IMR-90 (cell line): ENCODE measurements at regions not wholly inside any gene's neighbourhood (a gene's known extent, or its start where the extent isn't known, plus 50 kb on each side); places are given as distances from the start of the nearest gene placed in this dataset.

Experiments
- ATAC-seq: fragments of 200-7000 bp; cut with Tn5 transposase; 2 replicates; pipeline ENCODE4 v1.9.1; 2020; ENCODE audit warnings: low read depth, mild to moderate bottlenecking, moderate library complexity
- BruUV-seq: library from RNA; stranded (reverse); fragments of 400-500 nt; replicated peaks from 2 replicates; lab custom pipeline; 2021; lab: Mats Ljungman, UMichigan
- CTCF ChIA-PET: fragments of 300-600 bp; formaldehyde crosslinking; extraction: SDS; loops from one replicate; lab custom pipeline; 2021; ENCODE audit warnings: antibody characterized with exemption; lab: Yijun Ruan, JAX
- POLR2A ChIA-PET: fragments of 300-600 bp; sonication (Branson Sonifier 250); formaldehyde crosslinking; loops from one replicate; lab custom pipeline; 2022; ENCODE audit warnings: antibody characterized with exemption; ENCODE audit not compliant: unreplicated experiment; lab: Charles Lee
- DNase-seq: peaks from one replicate; pipeline ENCODE4 v3.0.0; 2013
- H2AFZ ChIP-seq: replicated peaks from 2 replicates; pipeline ENCODE3; 2013; ENCODE audit warnings: low read length, mild to moderate bottlenecking; ENCODE audit not compliant: poor library complexity
- H2AK5ac ChIP-seq: 2 replicates; pipeline ENCODE4 v1.6.1; 2013; ENCODE audit warnings: low read depth, low read length, inconsistent platforms
- H2AK9ac ChIP-seq: replicated peaks from 2 replicates; pipeline ENCODE3; 2013; ENCODE audit warnings: mild to moderate bottlenecking, low read depth, low read length, moderate library complexity; ENCODE audit not compliant: poor library complexity
- H2BK120ac ChIP-seq: 2 replicates; pipeline ENCODE4 v1.6.1; 2013; ENCODE audit warnings: low read depth, low read length, inconsistent platforms
- H2BK15ac ChIP-seq: 3 replicates; pipeline ENCODE4 v1.6.1; 2013; ENCODE audit warnings: low read depth, low read length, inconsistent platforms
- H2BK20ac ChIP-seq: 2 replicates; pipeline ENCODE4 v1.6.1; 2013; ENCODE audit warnings: low read depth, mild to moderate bottlenecking, inconsistent platforms, low read length, moderate library complexity
- H2BK5ac ChIP-seq: 2 replicates; pipeline ENCODE4 v1.6.1; 2013; ENCODE audit warnings: mild to moderate bottlenecking, low read depth, low read length, inconsistent platforms; ENCODE audit not compliant: poor library complexity, severe bottlenecking
- H3K14ac ChIP-seq: replicated peaks from 2 replicates; pipeline ENCODE4 v1.6.1; 2013; ENCODE audit warnings: low read depth, low read length, inconsistent platforms
- H3K18ac ChIP-seq: 2 replicates; pipeline ENCODE4 v1.6.1; 2013; ENCODE audit warnings: low read depth, low read length, control low read depth
- H3K23ac ChIP-seq: 2 replicates; pipeline ENCODE4 v1.6.1; 2013; ENCODE audit warnings: low read depth, low read length, inconsistent platforms
- H3K27ac ChIP-seq: 2 replicates; pipeline ENCODE4 v1.5.1; 2013; ENCODE audit warnings: mild to moderate bottlenecking, control low read depth, low read length; ENCODE audit not compliant: insufficient read depth
- H3K27me3 ChIP-seq: 2 replicates; pipeline ENCODE4 v1.6.1; 2013; ENCODE audit warnings: low read length; ENCODE audit not compliant: control insufficient read depth, insufficient read depth
- H3K36me3 ChIP-seq: 2 replicates; pipeline ENCODE4 v1.6.1; 2013; ENCODE audit warnings: low read length, mixed read lengths; ENCODE audit not compliant: control insufficient read depth, insufficient read depth
- H3K4ac ChIP-seq: 2 replicates; pipeline ENCODE4 v1.6.1; 2013; ENCODE audit warnings: low read depth, low read length, inconsistent platforms
- H3K4me1 ChIP-seq: 2 replicates; pipeline ENCODE4 v1.6.1; 2013; ENCODE audit warnings: low read length, mixed read lengths; ENCODE audit not compliant: control insufficient read depth, insufficient read depth
- H3K4me2 ChIP-seq: 2 replicates; pipeline ENCODE4 v1.6.1; 2013; ENCODE audit warnings: low read depth, mild to moderate bottlenecking, control low read depth, low read length, moderate library complexity
- H3K4me3 ChIP-seq: 2 replicates; pipeline ENCODE4 v1.5.1; 2013; ENCODE audit warnings: low read depth, mild to moderate bottlenecking, control low read depth, low read length, moderate library complexity; ENCODE audit not compliant: insufficient read depth
- H3K56ac ChIP-seq: 2 replicates; pipeline ENCODE4 v1.6.1; 2013; ENCODE audit warnings: low read length, inconsistent platforms; ENCODE audit not compliant: insufficient read depth; ENCODE audit errors: extremely low read depth
- H3K79me1 ChIP-seq, 2 experiments: 2 replicates each; pipeline ENCODE4 v1.6.1; 2013; ENCODE audit warnings: low read length in 2 of 2, inconsistent platforms in 1 of 2, low read depth in 1 of 2
- H3K9ac ChIP-seq: 2 replicates; pipeline ENCODE4 v1.6.1; 2013; ENCODE audit warnings: low read depth, low read length, control low read depth
- H3K9me1 ChIP-seq: 2 replicates; pipeline ENCODE4 v1.6.1; 2013; ENCODE audit warnings: low read length, inconsistent platforms; ENCODE audit not compliant: insufficient read depth
- H3K9me3 ChIP-seq: 2 replicates; pipeline ENCODE4 v1.6.1; 2013; ENCODE audit warnings: low read length; ENCODE audit not compliant: control insufficient read depth, insufficient read depth
- H4K20me1 ChIP-seq: 2 replicates; pipeline ENCODE4 v1.6.1; 2013; ENCODE audit warnings: low read length, inconsistent platforms; ENCODE audit not compliant: insufficient read depth
- H4K5ac ChIP-seq: 2 replicates; pipeline ENCODE4 v1.6.1; 2013; ENCODE audit warnings: mild to moderate bottlenecking, low read depth, low read length, control low read depth
- H4K8ac ChIP-seq, 2 experiments: 2 replicates each; pipeline ENCODE4 v1.6.1; 2013; ENCODE audit warnings: low read depth in 2 of 2, low read length in 2 of 2, control low read depth in 1 of 2, inconsistent platforms in 1 of 2
- H4K91ac ChIP-seq: 2 replicates; pipeline ENCODE4 v1.6.1; 2013; ENCODE audit warnings: low read depth, low read length, inconsistent platforms; ENCODE audit not compliant: insufficient read depth
- MAZ ChIP-seq: IDR thresholded peaks from 2 replicates; pipeline ENCODE4 v1.6.1; 2012; ENCODE audit warnings: low read depth, mild to moderate bottlenecking, low read length, improper control_type of control experiment, moderate library complexity, borderline replicate concordance
- MXI1 ChIP-seq: IDR thresholded peaks from 2 replicates; pipeline ENCODE4 v1.6.1; 2012; ENCODE audit warnings: low read depth, mild to moderate bottlenecking, low read length, moderate library complexity, borderline replicate concordance
- NFE2L2 ChIP-seq: fragments of 150-350 bp; IDR thresholded peaks from 2 replicates; pipeline ENCODE4 v1.6.1; 2016; ENCODE audit warnings: low read depth, mild to moderate bottlenecking, low read length
- RAD21 ChIP-seq: IDR thresholded peaks from 2 replicates; pipeline ENCODE4 v1.6.1; 2012; ENCODE audit warnings: low read length, improper control_type of control experiment
- SMC3 ChIP-seq: fragments of 150-350 bp; IDR thresholded peaks from 2 replicates; pipeline ENCODE4 v1.6.1; 2016; ENCODE audit warnings: low read depth, mild to moderate bottlenecking, antibody characterized with exemption, low read length, moderate library complexity
- WGBS, 2 experiments: methylation state at CpG; one replicate each; pipeline versions ENCODE4 v1.1.5 to v1.1.7; 2013; ENCODE audit warnings: missing lambda C conversion rate in 2 of 2; ENCODE audit not compliant: insufficient read length in 1 of 2; ENCODE audit errors: extremely low coverage in 2 of 2; 5-methylcytosine and 5-hydroxymethylcytosine counted together
- dilution Hi-C: fragments of 300-500 bp; cut with HindIII; formaldehyde crosslinking; loops from one replicate; pipeline ENCODE4 v1.14.3; 2018; ENCODE audit warnings: low sequenced_read_pairs; ENCODE audit not compliant: unreplicated experiment
- in situ Hi-C: fragments of 300-500 bp; cut with MboI; formaldehyde crosslinking; loops from 3 replicates; pipeline ENCODE4 v1.14.3; 2019; ENCODE audit warnings: low sequenced_read_pairs, inconsistent platforms, mixed read lengths
- intact Hi-C: fragments of 100-400 bp; cut with micrococcal nuclease; formaldehyde crosslinking; loops from 2 replicates; pipeline ENCODE4 v1.10.0; 2022
- TF ChIP-seq, protein P1 (sequence below): fragments of 150-350 bp; IDR thresholded peaks from 2 replicates; pipeline ENCODE4 v1.6.1; 2016; ENCODE audit warnings: low read depth, mild to moderate bottlenecking, low read length, moderate library complexity, borderline replicate concordance
- TF ChIP-seq, protein P2 (sequence below): fragments of 150-350 bp; IDR thresholded peaks from 2 replicates; pipeline ENCODE4 v1.6.1; 2017; ENCODE audit warnings: mild to moderate bottlenecking, antibody characterized with exemption, low read length, low read depth

DNA sequence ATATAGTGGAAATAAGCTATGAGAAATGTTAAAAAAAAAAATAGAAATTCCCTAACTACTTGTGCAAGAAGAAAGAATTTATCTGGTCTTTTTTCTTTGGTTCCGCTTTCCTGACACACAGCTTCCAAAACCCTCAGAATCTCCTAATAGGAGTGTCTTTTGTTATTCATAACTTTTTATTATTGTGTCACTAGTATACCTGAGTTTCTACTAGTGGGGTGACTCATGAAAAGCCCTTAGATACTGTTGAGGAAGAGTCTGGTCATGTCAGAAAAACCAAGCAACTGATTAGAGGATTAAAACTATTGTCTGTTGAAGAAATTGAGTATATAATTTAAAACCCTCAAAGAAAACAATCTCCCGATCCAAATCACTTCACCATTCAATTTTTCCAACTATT is 152.8 kb upstream of the IFNE start:
- no peak overlapping the region for H3K56ac ChIP-seq
- CTCF ChIA-PET = interaction anchor here (0.7 kb wide), 1 partner anchor 40 kb away, joined by 4 read pairs; no protein-coding TSS in a partner anchor
- no peak overlapping the region for H2BK20ac ChIP-seq
- no peak overlapping the region for H2AFZ ChIP-seq
- H3K4me3 ChIP-seq = no peak overlapping the region
- in situ Hi-C loops (no loop called here), intact Hi-C loops (no loop called here), dilution Hi-C loops (no loop called here)
- no peak for ATAC-seq
- no peaks in the 10 kb centered on the region for H3K36me3 ChIP-seq
- no peak overlapping the region for H3K18ac ChIP-seq
- H2BK5ac ChIP-seq = no peak overlapping the region
- H3K23ac ChIP-seq = no peak overlapping the region
- no peak overlapping the region for H3K9ac ChIP-seq
- H3K4me2 ChIP-seq = no peak overlapping the region
- H2AK5ac ChIP-seq = no peak overlapping the region
- no peak overlapping the region for H2BK120ac ChIP-seq
- POLR2A ChIA-PET = no interaction called here
- H4K8ac ChIP-seq = no peak overlapping the region
- no peak overlapping the region for H4K91ac ChIP-seq
- WGBS, 2 experiments = 100% methylated on average over 1 of the region's 2 CpGs; no CpG with 5 or more reads in 1 of the 2 experiments
- BruUV-seq = no TSS peak
- no peaks in the 10 kb centered on the region for H4K20me1 ChIP-seq
- no peak overlapping the region for H3K4ac ChIP-seq
- no peaks in the 10 kb centered on the region for H3K27me3 ChIP-seq
- no peak overlapping the region for H4K5ac ChIP-seq
- no peak for DNase-seq
- H3K27ac ChIP-seq = no peak overlapping the region
- H2AK9ac ChIP-seq = no peak overlapping the region
- no peaks in the 10 kb centered on the region for H3K9me1 ChIP-seq
- H3K4me1 ChIP-seq = no peaks in the 10 kb centered on the region
- H3K9me3 ChIP-seq = no peaks in the 10 kb centered on the region
- H2BK15ac ChIP-seq = no peak overlapping the region
- H3K14ac ChIP-seq = no peak overlapping the region
- TF ChIP-seq NFE2L2 = no peak
- TF ChIP-seq, protein P1, sequence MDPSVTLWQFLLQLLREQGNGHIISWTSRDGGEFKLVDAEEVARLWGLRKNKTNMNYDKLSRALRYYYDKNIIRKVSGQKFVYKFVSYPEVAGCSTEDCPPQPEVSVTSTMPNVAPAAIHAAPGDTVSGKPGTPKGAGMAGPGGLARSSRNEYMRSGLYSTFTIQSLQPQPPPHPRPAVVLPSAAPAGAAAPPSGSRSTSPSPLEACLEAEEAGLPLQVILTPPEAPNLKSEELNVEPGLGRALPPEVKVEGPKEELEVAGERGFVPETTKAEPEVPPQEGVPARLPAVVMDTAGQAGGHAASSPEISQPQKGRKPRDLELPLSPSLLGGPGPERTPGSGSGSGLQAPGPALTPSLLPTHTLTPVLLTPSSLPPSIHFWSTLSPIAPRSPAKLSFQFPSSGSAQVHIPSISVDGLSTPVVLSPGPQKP = no peak
- no peak for TF ChIP-seq SMC3
- TF ChIP-seq, protein P2, sequence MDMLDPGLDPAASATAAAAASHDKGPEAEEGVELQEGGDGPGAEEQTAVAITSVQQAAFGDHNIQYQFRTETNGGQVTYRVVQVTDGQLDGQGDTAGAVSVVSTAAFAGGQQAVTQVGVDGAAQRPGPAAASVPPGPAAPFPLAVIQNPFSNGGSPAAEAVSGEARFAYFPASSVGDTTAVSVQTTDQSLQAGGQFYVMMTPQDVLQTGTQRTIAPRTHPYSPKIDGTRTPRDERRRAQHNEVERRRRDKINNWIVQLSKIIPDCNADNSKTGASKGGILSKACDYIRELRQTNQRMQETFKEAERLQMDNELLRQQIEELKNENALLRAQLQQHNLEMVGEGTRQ = no peak
- no peak for TF ChIP-seq MAZ
- no peak for TF ChIP-seq RAD21
- no peak for TF ChIP-seq MXI1
- no peaks in the 10 kb centered on the region for H3K79me1 ChIP-seq
